HepG2 (cell line): ENCODE measurements at regions not wholly inside any gene's neighbourhood (a gene's known extent, or its start where the extent isn't known, plus 50 kb on each side); places are given as distances from the start of the nearest gene placed in this dataset.

Experiments
- ATAC-seq: fragments of 200-7000 bp; cut with Tn5 transposase; 3 replicates; pipeline ENCODE4 v1.9.1; 2020; ENCODE audit warnings: mild to moderate bottlenecking, moderate library complexity
- BruUV-seq: library from RNA; stranded (reverse); fragments of 400-500 nt; replicated peaks from 2 replicates; lab custom pipeline; 2021; lab: Mats Ljungman, UMichigan
- CTCF ChIA-PET: fragments of 300-600 bp; formaldehyde crosslinking; extraction: SDS; loops from one replicate; lab custom pipeline; 2021; ENCODE audit warnings: low total read pairs, inconsistent platforms, low intra/inter-chr PET ratio; lab: Yijun Ruan, JAX
- POLR2A ChIA-PET: fragments of 350-600 bp; sonication (Branson Sonifier 250); formaldehyde crosslinking; loops from one replicate; lab custom pipeline; 2020; ENCODE audit warnings: antibody characterized with exemption, inconsistent platforms; lab: Yijun Ruan, JAX
- DNase-seq: peaks from one replicate; pipeline ENCODE4 v3.0.0-alpha.2; 2015; ENCODE audit warnings: low spot score
- FAIRE-seq: peaks from 3 replicates; lab custom pipeline; 2011; peaks lifted over from hg19 to GRCh38; lab: Jason Lieb, UNC
- H2AFZ ChIP-seq: one replicate; pipeline ENCODE4 v1.6.1; 2011; ENCODE audit warnings: low read length, inconsistent platforms
- H3K27ac ChIP-seq: fragments of 300-600 bp; 3 replicates; pipeline ENCODE4 v1.8.0; 2011; ENCODE audit warnings: mixed run types, mild to moderate bottlenecking, mixed read lengths, low read length, inconsistent platforms; ENCODE audit not compliant: insufficient read depth; ENCODE audit errors: extremely low read length
- H3K27me3 ChIP-seq, 2 experiments: fragments of 200-600 bp in 1 of 2; 2 replicates in 1 of 2; 3 replicates in 1 of 2; pipeline versions ENCODE4 v1.6.0 to v1.8.0; 2011; ENCODE audit warnings: low read length in 2 of 2, mild to moderate bottlenecking in 2 of 2, moderate library complexity in 2 of 2, inconsistent platforms in 1 of 2; ENCODE audit not compliant: insufficient read depth in 2 of 2, control insufficient read depth in 1 of 2
- H3K36me3 ChIP-seq, 2 experiments: fragments of 200-600 bp in 1 of 2; replicated peaks in 1 of 2; 2 replicates in 1 of 2; 3 replicates in 1 of 2; pipeline versions ENCODE4 v1.5.1 to v1.8.0; 2011; ENCODE audit warnings: low read length in 2 of 2, inconsistent platforms in 1 of 2; ENCODE audit not compliant: insufficient read depth in 2 of 2, control insufficient read depth in 1 of 2
- H3K4me1 ChIP-seq: 2 replicates; pipeline ENCODE4 v1.5.1; 2012; ENCODE audit warnings: low read length, inconsistent platforms; ENCODE audit not compliant: insufficient read depth
- H3K4me2 ChIP-seq: 2 replicates; pipeline ENCODE4 v1.6.0; 2011; ENCODE audit warnings: low read depth, low read length, inconsistent platforms
- H3K4me3 ChIP-seq, 3 experiments: fragments of 200-600 bp in 1 of 3; sonication (generic), shearing (Covaris generic) in 1 of 3; replicated peaks in 1 of 3; 2 replicates each; pipeline ENCODE4 v1.5.1; 2011 to 2016; ENCODE audit warnings: low read length in 3 of 3, inconsistent platforms in 2 of 3, low read depth in 2 of 3, mild to moderate bottlenecking in 2 of 3, control low read depth in 1 of 3, mixed read lengths in 1 of 3; ENCODE audit not compliant: insufficient read depth in 1 of 3
- H3K79me2 ChIP-seq: one replicate; pipeline ENCODE4 v1.6.1; 2011; ENCODE audit warnings: low read length, inconsistent platforms; ENCODE audit not compliant: insufficient read depth
- H3K9ac ChIP-seq: 2 replicates; pipeline ENCODE4 v1.6.0; 2011; ENCODE audit warnings: mild to moderate bottlenecking, low read depth, low read length, inconsistent platforms; ENCODE audit not compliant: insufficient read depth
- H3K9me3 ChIP-seq: 2 replicates; pipeline ENCODE4 v1.5.1; 2012; ENCODE audit warnings: mild to moderate bottlenecking, low read length
- H4K20me1 ChIP-seq: 2 replicates; pipeline ENCODE4 v1.6.0; 2011; ENCODE audit warnings: inconsistent platforms, mild to moderate bottlenecking, low read length, moderate library complexity; ENCODE audit not compliant: insufficient read depth
- CREB3 ChIP-seq: sonication (generic); formaldehyde crosslinking; IDR thresholded peaks from 2 replicates; pipeline ENCODE4 v1.5.0; 2020; ENCODE audit warnings: missing genetic modification reagents
- FOXJ3 ChIP-seq: sonication (generic); formaldehyde crosslinking; IDR thresholded peaks from 2 replicates; pipeline ENCODE4 v1.4.0; 2020; ENCODE audit warnings: missing genetic modification reagents, mild to moderate bottlenecking, borderline replicate concordance
- NCOA1 ChIP-seq: sonication (generic); formaldehyde crosslinking; IDR thresholded peaks from 2 replicates; pipeline ENCODE4 v1.9.0; 2021; ENCODE audit warnings: missing genetic modification reagents
- RERE ChIP-seq: IDR thresholded peaks from 2 replicates; pipeline ENCODE4 v1.6.1; 2016; ENCODE audit warnings: low read depth, missing genetic modification reagents, missing compliant biosample characterization
- RNF2 ChIP-seq: fragments of 450-650 bp; conservative IDR thresholded peaks from 2 replicates; pipeline ENCODE4 v1.6.1; 2016; ENCODE audit warnings: low read depth
- WGBS: methylation state at CpG from one replicate; pipeline ENCODE4 v1.1.6; 2017; ENCODE audit warnings: low lambda C conversion rate; 5-methylcytosine and 5-hydroxymethylcytosine counted together
- in situ Hi-C: cut with HindIII; loops from 2 replicates; pipeline ENCODE4 v1.10.0; 2017; ENCODE audit warnings: low pct_unique_long_range_greater_than_20kb; ENCODE audit not compliant: extremely low pct_ligation_motif_present
- intact Hi-C: fragments of 100-400 bp; cut with micrococcal nuclease; formaldehyde crosslinking; loops from one replicate; pipeline ENCODE4 v1.10.0; 2022; ENCODE audit not compliant: unreplicated experiment

GRCh38 chr10:2201534-2202099, 464.3 kb upstream of the ADARB2 start:
- POLR2A ChIA-PET = no interaction called here

More at GRCh38 chr10:2201534-2202099, 464.3 kb upstream of the ADARB2 start:
- Histone ChIP-seq H3K4me3 (no peak overlapping the region), H3K9ac (no peak overlapping the region), H4K20me1 (no peaks in the 10 kb centered on the region), H3K9me3 (peaks cover 13% of the 10 kb centered on the region), H3K27ac (no peak overlapping the region), H3K4me2 (no peak overlapping the region), H3K79me2 (no peaks in the 10 kb centered on the region), H3K27me3 (no peaks in the 10 kb centered on the region), H3K36me3 (no peaks in the 10 kb centered on the region), H2AFZ (no peak overlapping the region), H3K4me1 (no peaks in the 10 kb centered on the region)
- in situ Hi-C loops (no loop called here), intact Hi-C loops (no loop called here)
- no peak for TF ChIP-seq CREB3
- no peak for TF ChIP-seq RERE
- TF ChIP-seq NCOA1 = no peak
- no peak for TF ChIP-seq FOXJ3 (CRISPR knock-in tag)
- TF ChIP-seq RNF2 = no peak
- BruUV-seq = no TSS peak
- CTCF ChIA-PET = no interaction called here
- ATAC-seq = no peak
- no peak for FAIRE-seq
- no peak for DNase-seq
- WGBS = 8% methylated on average over 6 of the region's 6 CpGs
